ENCODE measurements at regions not wholly inside any gene's neighbourhood (a gene's known extent, or its start where the extent isn't known, plus 50 kb on each side); places are given as distances from the start of the nearest gene placed in this dataset.
"Not testable (repeated sequence)": the region's sequence is repeated elsewhere in the genome, so short reads cannot be mapped to it uniquely, and the experiment has no call there.

DNA sequence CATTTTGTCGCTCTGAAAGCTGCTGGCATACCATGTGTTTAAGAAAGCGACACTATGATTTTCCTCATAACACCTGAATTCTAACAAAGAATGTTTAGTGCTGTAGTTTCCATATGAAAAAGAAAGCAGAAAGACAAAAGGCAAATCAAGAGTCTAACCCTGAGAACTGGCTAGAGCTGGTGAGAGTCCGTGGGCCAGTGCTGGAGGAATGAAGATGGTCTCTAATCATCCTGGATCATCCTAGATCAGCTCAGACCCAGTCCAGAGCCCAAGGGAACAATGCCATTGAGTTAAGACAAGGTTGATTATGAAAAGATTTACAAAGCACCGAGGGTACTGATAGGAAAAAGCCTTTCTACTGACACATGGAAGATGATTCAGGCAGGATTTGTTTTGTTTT lies 73.0 kb upstream of the MYLIP start:
- H3K36me3 Mint-ChIP-seq (ENCODE audit: low read depth), result no peaks in the 10 kb centered on the region
- CTCF ChIA-PET, result no interaction called here
- H3K27me3 Mint-ChIP-seq (ENCODE audit: low read depth), result no peaks in the 10 kb centered on the region
- H3K4me3 Mint-ChIP-seq, result no peak overlapping the region
- no peak overlapping the region for H3K27ac Mint-ChIP-seq
- H3K9me3 Mint-ChIP-seq, result no peaks in the 10 kb centered on the region
- DNase-seq, result no peak
- intact Hi-C loops (cut with micrococcal nuclease), result no loop called here
- no peaks in the 10 kb centered on the region for H3K4me1 Mint-ChIP-seq (ENCODE audit: low read depth)

DNA sequence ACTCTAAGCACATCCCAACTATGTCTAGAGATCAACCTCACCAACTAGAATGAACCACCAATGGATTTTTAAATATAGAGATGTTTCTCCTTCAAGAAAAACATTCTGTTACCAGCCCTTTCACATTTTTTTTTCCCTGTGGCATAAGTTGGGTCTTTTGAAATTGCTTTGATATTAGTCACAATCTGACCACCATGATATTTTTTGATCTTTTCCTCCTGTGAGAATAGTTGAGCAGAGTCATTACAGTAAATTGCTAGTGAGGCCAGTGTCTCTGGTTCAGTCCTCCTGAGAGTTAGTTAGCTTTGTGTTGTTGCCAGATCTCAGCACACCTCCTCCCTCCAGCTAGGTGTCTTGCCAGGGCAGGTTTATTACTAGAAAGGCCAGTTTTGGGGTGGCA lies 79.7 kb upstream of the MYLIP start:
- no peak for DNase-seq
- Mint-ChIP-seq H3K4me3 (no peak overlapping the region), H3K9me3 (no peaks in the 10 kb centered on the region)

DNA sequence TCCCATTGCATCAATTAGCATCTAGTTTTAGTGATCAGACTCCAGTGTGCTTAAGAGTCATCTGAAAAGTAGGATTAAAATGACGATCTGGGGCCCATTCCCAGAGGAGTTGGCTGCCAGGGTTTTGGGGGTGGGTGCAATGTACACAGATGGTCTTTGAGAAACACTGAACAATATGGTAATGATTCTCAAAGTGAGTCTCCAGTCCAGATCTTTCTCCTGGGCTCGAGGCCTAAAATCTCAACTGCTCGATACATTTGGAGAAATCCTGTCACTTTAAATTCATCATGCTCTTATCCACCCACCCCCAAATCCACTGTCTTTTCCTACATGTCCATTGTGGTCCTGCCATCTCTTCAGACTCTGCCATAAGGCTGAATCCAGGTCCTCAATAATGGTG lies 80.7 kb upstream of the MYLIP start:
- no peaks in the 10 kb centered on the region for H3K9me3 Mint-ChIP-seq

More for the DNA sequence above, 79.7 kb upstream of the MYLIP start:
- Mint-ChIP-seq H3K27ac (no peak overlapping the region), H3K4me1 (ENCODE audit: low read depth) (no peaks in the 10 kb centered on the region), H3K27me3 (ENCODE audit: low read depth) (no peaks in the 10 kb centered on the region), H3K36me3 (ENCODE audit: low read depth) (no peaks in the 10 kb centered on the region)
- CTCF ChIA-PET, result interaction anchor here (1.6 kb wide), 1 partner anchor 358 kb away, joined by 6 read pairs; no protein-coding TSS in a partner anchor
- intact Hi-C loops (cut with micrococcal nuclease), result no loop called here

GRCh38 chr6:16047435-16047990 lies 81.4 kb upstream of the MYLIP start:
- no peaks in the 10 kb centered on the region for H3K36me3 Mint-ChIP-seq (ENCODE audit: low read depth)
- no peaks in the 10 kb centered on the region for H3K4me1 Mint-ChIP-seq (ENCODE audit: low read depth)
- CTCF ChIA-PET, result no interaction called here
- DNase-seq, result no peak
- no peaks in the 10 kb centered on the region for H3K9me3 Mint-ChIP-seq
- no peak overlapping the region for H3K27ac Mint-ChIP-seq
- H3K27me3 Mint-ChIP-seq (ENCODE audit: low read depth), result no peaks in the 10 kb centered on the region
- H3K4me3 Mint-ChIP-seq, result no peak overlapping the region
- intact Hi-C loops (cut with micrococcal nuclease), result no loop called here

More for the DNA sequence above, 80.7 kb upstream of the MYLIP start:
- H3K27ac Mint-ChIP-seq, result no peak overlapping the region
- no peaks in the 10 kb centered on the region for H3K36me3 Mint-ChIP-seq (ENCODE audit: low read depth)
- H3K27me3 Mint-ChIP-seq (ENCODE audit: low read depth), result no peaks in the 10 kb centered on the region
- H3K4me1 Mint-ChIP-seq (ENCODE audit: low read depth), result no peaks in the 10 kb centered on the region
- intact Hi-C loops (cut with micrococcal nuclease), result no loop called here
- no peak for DNase-seq
- H3K4me3 Mint-ChIP-seq, result no peak overlapping the region
- CTCF ChIA-PET, result interaction anchor here (0.6 kb wide), 1 partner anchor 11 kb away, joined by 4 read pairs; no protein-coding TSS in a partner anchor

GRCh38 chr6:16045238-16045637 lies 83.6 kb upstream of the MYLIP start:
- intact Hi-C loops (cut with micrococcal nuclease), result no loop called here
- H3K4me3 Mint-ChIP-seq, result no peak overlapping the region
- no peak for DNase-seq
- H3K36me3 Mint-ChIP-seq (ENCODE audit: low read depth), result no peaks in the 10 kb centered on the region
- no peaks in the 10 kb centered on the region for H3K9me3 Mint-ChIP-seq
- CTCF ChIA-PET, result no interaction called here
- H3K27me3 Mint-ChIP-seq (ENCODE audit: low read depth), result no peaks in the 10 kb centered on the region
- no peak overlapping the region for H3K27ac Mint-ChIP-seq
- peaks cover 3% of the 10 kb centered on the region for H3K4me1 Mint-ChIP-seq (ENCODE audit: low read depth)

DNA sequence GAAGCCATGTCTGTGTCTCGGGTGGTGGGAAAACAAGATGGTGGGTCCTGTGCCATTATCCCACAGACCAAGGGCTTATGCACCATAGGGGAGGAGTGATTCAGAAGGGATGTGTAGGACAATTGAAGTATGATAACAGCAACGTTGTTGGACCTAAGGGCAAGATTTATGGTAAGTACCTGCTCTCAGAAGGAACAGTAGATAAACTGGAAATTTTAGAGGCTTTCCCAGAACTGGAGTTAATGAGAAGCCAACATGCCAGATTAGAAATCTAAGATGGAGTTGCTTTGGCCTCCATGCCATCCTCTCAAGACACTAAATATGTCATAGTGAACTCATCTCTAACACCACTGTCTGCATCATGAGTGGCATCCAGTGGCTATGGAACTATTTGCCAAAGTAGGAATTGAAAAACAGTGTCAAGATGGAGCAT lies 84.7 kb upstream of the MYLIP start:
- H3K9me3 Mint-ChIP-seq, result no peaks in the 10 kb centered on the region
- intact Hi-C loops (cut with micrococcal nuclease), result no loop called here
- no peak for DNase-seq
- CTCF ChIA-PET, result no interaction called here
- H3K27me3 Mint-ChIP-seq (ENCODE audit: low read depth), result no peaks in the 10 kb centered on the region
- no peak overlapping the region for H3K27ac Mint-ChIP-seq
- H3K36me3 Mint-ChIP-seq (ENCODE audit: low read depth), result no peaks in the 10 kb centered on the region
- H3K4me1 Mint-ChIP-seq (ENCODE audit: low read depth), result peaks cover 3% of the 10 kb centered on the region
- no peak overlapping the region for H3K4me3 Mint-ChIP-seq

DNA sequence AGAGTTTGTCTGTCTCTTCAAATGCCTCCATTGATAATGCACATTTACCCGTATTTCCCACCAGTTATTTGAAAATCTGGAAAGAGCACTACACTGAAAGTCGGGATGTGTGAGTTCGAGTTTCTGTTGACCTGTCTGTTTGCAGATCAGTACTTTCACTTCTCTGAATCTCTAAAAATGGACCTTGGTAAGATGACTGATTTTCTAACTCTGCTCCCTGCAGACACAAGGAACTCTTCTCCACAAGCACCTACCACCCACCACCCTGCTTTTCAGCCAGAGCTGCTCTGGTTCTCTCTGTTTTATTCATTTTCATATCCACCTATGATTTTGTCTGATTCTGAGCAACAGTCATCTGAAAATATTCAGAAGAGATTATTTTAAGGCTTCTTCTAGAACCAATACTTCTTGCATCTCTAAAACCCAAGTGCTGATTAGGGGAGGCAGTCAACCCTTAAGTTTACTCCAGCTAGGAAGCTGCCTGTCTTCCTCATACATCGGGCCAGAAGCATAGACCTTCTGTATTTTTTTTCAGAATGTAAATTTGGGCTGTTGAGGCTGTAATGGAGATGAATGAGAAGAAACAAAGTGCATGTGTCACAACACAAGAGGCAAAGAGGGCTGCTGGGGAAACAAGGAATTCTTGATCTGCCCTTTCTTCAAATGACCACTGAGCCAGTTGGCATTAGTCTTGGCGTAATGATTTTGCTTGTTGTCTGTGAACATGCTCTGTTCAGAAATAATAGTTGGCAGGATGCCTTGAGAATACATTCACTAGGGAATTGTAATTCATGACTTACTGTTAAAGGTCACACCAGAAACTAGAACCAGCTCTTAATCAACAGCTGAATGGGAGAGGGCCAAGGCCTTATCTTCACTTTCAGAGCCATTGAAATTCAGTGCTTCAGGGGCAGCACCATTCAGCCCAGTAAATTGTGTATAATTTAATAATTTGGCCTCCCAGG lies 85.4 kb upstream of the MYLIP start:
- H3K27ac Mint-ChIP-seq, result no peak overlapping the region
- no peaks in the 10 kb centered on the region for H3K36me3 Mint-ChIP-seq (ENCODE audit: low read depth)
- CTCF ChIA-PET, result no interaction called here
- H3K4me3 Mint-ChIP-seq, result no peak overlapping the region
- peaks cover 3% of the 10 kb centered on the region for H3K9me3 Mint-ChIP-seq
- intact Hi-C loops (cut with micrococcal nuclease), result no loop called here
- H3K27me3 Mint-ChIP-seq (ENCODE audit: low read depth), result no peaks in the 10 kb centered on the region
- no peak for DNase-seq
- H3K4me1 Mint-ChIP-seq (ENCODE audit: low read depth), result peaks cover 3% of the 10 kb centered on the region

- DNase-seq, result no peak
- H3K27ac Mint-ChIP-seq, result no peak overlapping the region
- peaks cover 3% of the 10 kb centered on the region for H3K4me1 Mint-ChIP-seq (ENCODE audit: low read depth)
- no peaks in the 10 kb centered on the region for H3K36me3 Mint-ChIP-seq (ENCODE audit: low read depth)
- no peak overlapping the region for H3K4me3 Mint-ChIP-seq
- intact Hi-C loops (cut with micrococcal nuclease), result no loop called here
- no peaks in the 10 kb centered on the region for H3K27me3 Mint-ChIP-seq (ENCODE audit: low read depth)
- peaks cover 6% of the 10 kb centered on the region for H3K9me3 Mint-ChIP-seq
- CTCF ChIA-PET, result no interaction called here
Observed at GRCh38 chr6:16042751-16043150, 86.1 kb upstream of the MYLIP start.

DNA sequence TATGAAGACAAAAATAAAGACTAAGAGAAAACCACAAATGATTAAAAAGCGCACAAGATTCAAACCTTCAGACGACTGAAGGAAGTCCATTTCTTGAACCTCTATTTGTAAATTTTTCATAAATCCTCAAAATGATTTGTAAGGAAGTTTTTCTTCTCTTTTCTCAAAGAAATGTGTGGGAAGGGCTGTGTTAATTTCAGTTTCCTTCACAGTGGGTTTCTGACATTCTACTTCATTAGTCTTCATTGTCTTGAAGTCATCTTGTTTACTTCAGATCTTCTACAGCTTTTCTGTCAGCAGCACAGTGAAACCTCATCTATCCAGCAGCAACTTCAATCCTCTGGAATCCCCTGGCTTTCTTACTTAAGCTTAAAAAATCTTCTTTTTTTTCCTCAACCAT lies 87.6 kb upstream of the MYLIP start:
- Mint-ChIP-seq H3K27me3 (ENCODE audit: low read depth) (no peaks in the 10 kb centered on the region), H3K27ac (no peak overlapping the region), H3K36me3 (ENCODE audit: low read depth) (no peaks in the 10 kb centered on the region), H3K4me3 (no peak overlapping the region), H3K4me1 (ENCODE audit: low read depth) (peaks cover 3% of the 10 kb centered on the region), H3K9me3 (peaks cover 6% of the 10 kb centered on the region)
- CTCF ChIA-PET, result interaction anchor here (0.5 kb wide), 1 partner anchor 12 kb away, joined by 3 read pairs; no protein-coding TSS in a partner anchor
- no peak for DNase-seq
- intact Hi-C loops (cut with micrococcal nuclease), result no loop called here

DNA sequence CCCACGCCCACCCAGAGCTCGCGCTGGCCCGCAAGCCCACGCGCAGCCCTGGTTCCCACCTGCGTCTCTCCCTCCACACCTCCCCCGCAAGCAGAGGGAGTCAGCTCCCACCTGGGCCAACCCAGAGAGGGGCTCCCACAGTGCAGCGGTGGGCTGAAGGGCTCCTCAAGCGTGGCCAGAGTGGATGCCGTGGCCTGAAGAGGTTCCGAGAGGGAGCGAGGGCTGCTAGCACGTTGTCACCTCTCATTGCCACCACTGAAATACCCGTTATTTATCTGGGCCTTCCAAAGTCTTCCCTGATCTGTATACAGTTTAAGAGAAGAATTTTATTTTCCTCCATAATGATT lies 88.3 kb upstream of the MYLIP start:
- Mint-ChIP-seq H3K4me1 (ENCODE audit: low read depth) (peaks cover 3% of the 10 kb centered on the region), H3K36me3 (ENCODE audit: low read depth) (no peaks in the 10 kb centered on the region), H3K4me3 (no peak overlapping the region), H3K27ac (no peak overlapping the region), H3K27me3 (ENCODE audit: low read depth) (no peaks in the 10 kb centered on the region), H3K9me3 (peaks cover 6% of the 10 kb centered on the region)
- CTCF ChIA-PET, result no interaction called here
- DNase-seq, result no peak
- intact Hi-C loops (cut with micrococcal nuclease), result no loop called here

DNA sequence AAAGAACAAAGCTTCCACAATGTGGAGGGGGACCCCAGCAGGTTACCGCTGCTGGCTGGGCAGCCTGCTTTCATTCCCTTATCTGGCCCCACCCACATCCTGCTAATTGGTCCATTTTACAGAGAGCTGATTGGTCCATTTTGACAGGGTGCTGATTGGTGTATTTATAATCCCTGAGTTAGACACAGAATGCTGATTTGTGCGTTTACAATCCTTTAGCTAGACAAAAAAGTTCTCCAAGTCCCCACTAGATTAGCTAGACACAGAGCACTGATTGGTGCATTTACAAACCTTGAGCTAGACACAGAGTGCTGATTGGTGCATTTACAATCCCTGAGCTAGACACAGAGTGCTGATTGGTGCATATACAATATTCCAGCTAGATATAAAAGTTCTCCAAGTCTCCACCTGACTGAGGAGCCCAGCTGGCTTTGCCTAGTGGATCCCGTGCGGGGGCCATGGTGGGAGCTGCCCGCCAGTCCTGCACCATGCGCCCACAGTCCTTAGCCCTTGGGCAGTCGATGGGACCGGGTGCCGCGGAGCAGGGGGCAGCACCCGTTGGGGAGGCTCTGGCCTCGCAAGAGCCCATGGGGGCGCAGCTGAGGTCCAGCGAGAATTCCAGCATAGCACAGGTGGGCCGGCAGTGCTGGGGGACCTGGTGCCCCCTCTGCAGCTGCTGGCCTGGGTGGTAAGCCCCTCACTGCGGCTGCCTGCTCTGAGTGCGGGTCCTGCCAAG lies 88.8 kb upstream of the MYLIP start:
- DNase-seq; H3K27ac Mint-ChIP-seq; H3K9me3 Mint-ChIP-seq; H3K4me3 Mint-ChIP-seq; H3K4me1 Mint-ChIP-seq (ENCODE audit: low read depth); H3K36me3 Mint-ChIP-seq (ENCODE audit: low read depth); H3K27me3 Mint-ChIP-seq (ENCODE audit: low read depth); intact Hi-C loops (cut with micrococcal nuclease): not testable (repeated sequence)
- CTCF ChIA-PET, result interaction anchor here (0.7 kb wide), 2 partner anchors 415 to 784 kb away, joined by 3 to 5 read pairs; no protein-coding TSS in a partner anchor

- Mint-ChIP-seq H3K27ac (no peak overlapping the region), H3K4me3 (no peak overlapping the region), H3K4me1 (ENCODE audit: low read depth) (peaks cover 3% of the 10 kb centered on the region), H3K9me3 (peaks cover 6% of the 10 kb centered on the region), H3K36me3 (ENCODE audit: low read depth) (no peaks in the 10 kb centered on the region), H3K27me3 (ENCODE audit: low read depth) (no peaks in the 10 kb centered on the region)
- no peak for DNase-seq
- intact Hi-C loops (cut with micrococcal nuclease), result no loop called here
- CTCF ChIA-PET, result no interaction called here
Observed at GRCh38 chr6:16038938-16039337, 89.9 kb upstream of the MYLIP start.

Measured in activated naive CD4-positive, alpha-beta T cell treated with anti-CD3 and anti-CD28 coated beads for 36 hours (primary cell).